ENCODE measurements at regions not wholly inside any gene's neighbourhood (a gene's known extent, or its start where the extent isn't known, plus 50 kb on each side); places are given as distances from the start of the nearest gene placed in this dataset.

- no peak for DNase-seq (ENCODE audit: low read depth)
Measured at GRCh38 chr9:109549386-109549785, 51.3 kb upstream of the PTPN3 start.

GRCh38 chr9:109551651-109552050 lies 53.5 kb upstream of the PTPN3 start:
- DNase-seq (ENCODE audit: low read depth): no peak

- no peak for DNase-seq (ENCODE audit: low read depth)
Measured at GRCh38 chr9:109555215-109555614, 57.1 kb upstream of the PTPN3 start.

- peak; percentile 36 for DNase-seq (ENCODE audit: low read depth)
Measured at GRCh38 chr9:109556061-109556460, 58.0 kb upstream of the PTPN3 start.

- DNase-seq (ENCODE audit: low read depth): no peak
Measured at GRCh38 chr9:109556786-109557185, 58.7 kb upstream of the PTPN3 start.

GRCh38 chr9:109557481-109557880 lies 59.4 kb upstream of the PTPN3 start:
- DNase-seq (ENCODE audit: low read depth): no peak

GRCh38 chr9:109558718-109559151 lies 60.6 kb upstream of the PTPN3 start:
- no peak for DNase-seq (ENCODE audit: low read depth)

- peak; percentile 17 for DNase-seq (ENCODE audit: low read depth)
Measured at GRCh38 chr9:109560470-109561132, 62.5 kb upstream of the PTPN3 start.

- no peak for DNase-seq (ENCODE audit: low read depth)
Measured at GRCh38 chr9:109561137-109561536, 63.0 kb upstream of the PTPN3 start.

GRCh38 chr9:109568089-109568488 lies 70.0 kb upstream of the PTPN3 start:
- DNase-seq (ENCODE audit: low read depth): no peak

GRCh38 chr9:109568568-109569210 lies 70.6 kb upstream of the PTPN3 start:
- DNase-seq (ENCODE audit: low read depth): no peak

GRCh38 chr9:109574061-109574882 lies 76.2 kb upstream of the PTPN3 start:
- DNase-seq (ENCODE audit: low read depth): peak; percentile 69

GRCh38 chr9:109576762-109577161 lies 78.7 kb upstream of the PTPN3 start:
- DNase-seq (ENCODE audit: low read depth): no peak

GRCh38 chr9:109579191-109579948 lies 81.3 kb upstream of the PTPN3 start:
- no peak for DNase-seq (ENCODE audit: low read depth)

- DNase-seq (ENCODE audit: low read depth): peak; percentile 18
Measured at GRCh38 chr9:109582386-109582785, 84.3 kb upstream of the PTPN3 start.

- peak; percentile 46 for DNase-seq (ENCODE audit: low read depth)
Measured at GRCh38 chr9:109584205-109584604, 86.1 kb upstream of the PTPN3 start.

GRCh38 chr9:109585796-109586195 lies 87.7 kb upstream of the PTPN3 start:
- DNase-seq (ENCODE audit: low read depth): no peak

GRCh38 chr9:109586993-109587392 lies 88.9 kb upstream of the PTPN3 start:
- DNase-seq (ENCODE audit: low read depth): no peak

- no peak for DNase-seq (ENCODE audit: low read depth)
Measured at GRCh38 chr9:109588415-109588814, 90.3 kb upstream of the PTPN3 start.

- DNase-seq (ENCODE audit: low read depth): peak; percentile 28
Measured at GRCh38 chr9:109590966-109591365, 92.9 kb upstream of the PTPN3 start.

GRCh38 chr9:109591691-109592090 lies 93.6 kb upstream of the PTPN3 start:
- no peak for DNase-seq (ENCODE audit: low read depth)

- no peak for DNase-seq (ENCODE audit: low read depth)
Measured at GRCh38 chr9:109593612-109594011, 95.5 kb upstream of the PTPN3 start.
